KMS-11 (cell line): ENCODE measurements at regions not wholly inside any gene's neighbourhood (a gene's known extent, or its start where the extent isn't known, plus 50 kb on each side); places are given as distances from the start of the nearest gene placed in this dataset.

Source experiments
- H2AFZ ChIP-seq: fragments of 200-600 bp; sonication (generic); 2 replicates; pipeline ENCODE4 v1.6.1; 2016; ENCODE audit warnings: antibody characterized with exemption, mixed run types, low read depth
- H3K27ac ChIP-seq: fragments of 200-600 bp; sonication (generic); 2 replicates; pipeline ENCODE4 v1.6.1; 2016; ENCODE audit warnings: mild to moderate bottlenecking, mixed run types
- H3K27me3 ChIP-seq: fragments of 200-600 bp; sonication (generic); 2 replicates; pipeline ENCODE4 v1.6.1; 2017; ENCODE audit warnings: mild to moderate bottlenecking, low read depth, mixed run types, moderate library complexity; ENCODE audit not compliant: insufficient read depth
- H3K36me3 ChIP-seq: fragments of 200-600 bp; sonication (generic); 2 replicates; pipeline ENCODE4 v1.6.1; 2017; ENCODE audit warnings: mild to moderate bottlenecking, mixed run types; ENCODE audit not compliant: insufficient read depth
- H3K4me1 ChIP-seq: fragments of 200-600 bp; sonication (generic); 2 replicates; pipeline ENCODE4 v1.6.1; 2016; ENCODE audit warnings: mild to moderate bottlenecking, low read depth, mixed run types; ENCODE audit not compliant: poor library complexity, severe bottlenecking
- H3K4me2 ChIP-seq: fragments of 200-600 bp; sonication (generic); 2 replicates; pipeline ENCODE4 v1.7.0; 2016; ENCODE audit warnings: mild to moderate bottlenecking, mixed run types
- H3K4me3 ChIP-seq: fragments of 200-600 bp; sonication (generic); IDR thresholded peaks from 2 replicates; pipeline ENCODE4 v1.6.1; 2017; ENCODE audit warnings: low read depth, low read length, mixed read lengths; ENCODE audit not compliant: insufficient read depth
- H3K79me2 ChIP-seq: fragments of 200-600 bp; sonication (generic); 2 replicates; pipeline ENCODE4 v1.6.1; 2016; ENCODE audit warnings: low read depth, mixed run types; ENCODE audit not compliant: insufficient read depth
- H3K9ac ChIP-seq: fragments of 200-600 bp; sonication (generic); 2 replicates; pipeline ENCODE4 v1.6.1; 2016; ENCODE audit warnings: mild to moderate bottlenecking, mixed run types
- H4K20me1 ChIP-seq: fragments of 200-600 bp; sonication (generic); 2 replicates; pipeline ENCODE4 v1.6.1; 2016; ENCODE audit warnings: mild to moderate bottlenecking, mixed run types; ENCODE audit not compliant: insufficient read depth
- CTCF ChIP-seq: fragments of 200-600 bp; sonication (generic); conservative IDR thresholded peaks from 2 replicates; pipeline ENCODE4 v1.6.1; 2017; ENCODE audit warnings: low read depth, mild to moderate bottlenecking, antibody characterized with exemption, low read length, moderate library complexity, mixed read lengths

DNA sequence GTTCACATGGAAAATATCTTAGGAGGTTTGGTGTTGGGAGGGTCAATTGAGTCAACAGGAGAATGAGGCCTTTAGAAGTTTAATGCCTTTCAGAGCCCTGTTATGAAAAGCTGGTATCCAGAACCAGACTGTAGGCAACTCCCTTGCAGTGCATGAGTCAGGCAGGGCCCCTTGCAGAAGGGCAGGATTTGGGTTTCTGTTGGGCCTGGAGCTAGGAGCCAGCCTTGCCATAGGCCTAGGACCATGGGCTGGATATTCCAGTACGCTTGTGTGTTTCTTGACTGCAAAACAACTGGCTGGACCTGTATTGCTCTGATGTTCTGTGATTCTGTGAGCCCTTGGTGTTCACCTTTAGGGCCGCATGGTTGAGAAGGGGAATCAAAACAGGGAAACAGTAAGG, 121.8 kb upstream of the ADRA1D start:
- H3K4me2 ChIP-seq, result no peak overlapping the region
- no peak overlapping the region for H2AFZ ChIP-seq
- H4K20me1 ChIP-seq, result no peaks in the 10 kb centered on the region
- no peak overlapping the region for H3K27ac ChIP-seq
- H3K79me2 ChIP-seq, result no peaks in the 10 kb centered on the region
- H3K9ac ChIP-seq, result no peak overlapping the region
- no peak for TF ChIP-seq CTCF
- H3K27me3 ChIP-seq, result no peaks in the 10 kb centered on the region
- no peaks in the 10 kb centered on the region for H3K4me1 ChIP-seq
- H3K36me3 ChIP-seq, result no peaks in the 10 kb centered on the region
- H3K4me3 ChIP-seq, result no peak overlapping the region

GRCh38 chr20:4369798-4370124, 120.7 kb upstream of the ADRA1D start:
- H3K4me1 ChIP-seq, result no peaks in the 10 kb centered on the region
- no peak overlapping the region for H3K27ac ChIP-seq
- no peak overlapping the region for H3K4me2 ChIP-seq
- no peak overlapping the region for H3K4me3 ChIP-seq
- H3K27me3 ChIP-seq, result no peaks in the 10 kb centered on the region
- no peaks in the 10 kb centered on the region for H3K79me2 ChIP-seq
- H4K20me1 ChIP-seq, result no peaks in the 10 kb centered on the region
- no peak overlapping the region for H3K9ac ChIP-seq
- no peak overlapping the region for H2AFZ ChIP-seq
- no peaks in the 10 kb centered on the region for H3K36me3 ChIP-seq
- TF ChIP-seq CTCF, result no peak

GRCh38 chr20:4369119-4369797, 120.2 kb upstream of the ADRA1D start:
- Histone ChIP-seq H3K27ac (no peak overlapping the region), H3K4me3 (no peak overlapping the region), H4K20me1 (no peaks in the 10 kb centered on the region), H3K79me2 (no peaks in the 10 kb centered on the region), H3K9ac (no peak overlapping the region), H3K4me2 (no peak overlapping the region), H3K27me3 (no peaks in the 10 kb centered on the region), H3K4me1 (no peaks in the 10 kb centered on the region), H2AFZ (no peak overlapping the region), H3K36me3 (no peaks in the 10 kb centered on the region)
- no peak for TF ChIP-seq CTCF

DNA sequence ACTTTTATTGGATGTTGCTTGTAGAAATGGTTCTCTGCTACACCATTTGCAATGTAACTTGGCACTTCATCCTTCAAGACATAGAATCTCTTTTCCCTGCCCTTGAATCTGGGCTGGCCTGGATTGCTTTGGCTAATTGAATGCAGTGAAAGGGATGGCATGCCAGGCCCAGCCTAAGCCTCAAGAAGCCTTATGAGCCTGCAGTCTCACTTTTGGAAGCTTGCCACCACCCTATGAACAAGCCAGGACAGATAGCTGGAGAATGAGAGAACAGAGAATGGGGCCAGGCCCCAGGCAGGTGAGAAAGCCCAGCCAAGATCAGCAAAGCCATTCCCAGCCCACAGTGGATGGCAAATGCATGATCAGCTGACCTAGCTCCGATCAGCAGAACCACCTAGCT, 117.0 kb upstream of the ADRA1D start:
- Histone ChIP-seq H3K4me1 (no peaks in the 10 kb centered on the region), H3K4me3 (no peak overlapping the region), H3K4me2 (no peak overlapping the region), H3K27ac (no peak overlapping the region), H4K20me1 (no peaks in the 10 kb centered on the region), H3K79me2 (no peaks in the 10 kb centered on the region), H2AFZ (no peak overlapping the region), H3K36me3 (no peaks in the 10 kb centered on the region), H3K27me3 (no peaks in the 10 kb centered on the region), H3K9ac (no peak overlapping the region)
- no peak for TF ChIP-seq CTCF
